Neural cell (in vitro differentiated cells): ENCODE measurements at regions not wholly inside any gene's neighbourhood (a gene's known extent, or its start where the extent isn't known, plus 50 kb on each side); places are given as distances from the start of the nearest gene placed in this dataset.

Source experiments
- CTCF ChIP-seq: fragments of 450-650 bp; IDR thresholded peaks from 2 replicates; pipeline ENCODE4 v1.5.1; 2014; ENCODE audit warnings: antibody characterized with exemption, mild to moderate bottlenecking, moderate library complexity; ENCODE audit not compliant: poor library complexity, severe bottlenecking
- EP300 ChIP-seq: fragments of 450-650 bp; conservative IDR thresholded peaks from 2 replicates; pipeline ENCODE4 v1.6.1; 2014; ENCODE audit warnings: antibody characterized with exemption, mild to moderate bottlenecking, moderate library complexity; ENCODE audit not compliant: poor library complexity, severe bottlenecking
- EZH2 ChIP-seq: fragments of 200-600, 300-800 bp; shearing (Covaris generic), sonication (generic); IDR thresholded peaks from 2 replicates; pipeline ENCODE4 v1.6.1; 2014; ENCODE audit warnings: antibody characterized with exemption, low read length, borderline replicate concordance, mild to moderate bottlenecking; ENCODE audit not compliant: insufficient read depth, poor library complexity, severe bottlenecking
- POLR2AphosphoS5 ChIP-seq: IDR thresholded peaks from 2 replicates; pipeline ENCODE4 v1.6.1; 2012
- RAD21 ChIP-seq: fragments of 450-650 bp; conservative IDR thresholded peaks from 2 replicates; pipeline ENCODE4 v1.6.1; 2014; ENCODE audit warnings: antibody characterized with exemption, mild to moderate bottlenecking, moderate library complexity
- SMC3 ChIP-seq: fragments of 450-650 bp; conservative IDR thresholded peaks from 2 replicates; pipeline ENCODE4 v1.6.1; 2014; ENCODE audit warnings: antibody characterized with exemption, mild to moderate bottlenecking, moderate library complexity; ENCODE audit not compliant: poor library complexity
- TAF1 ChIP-seq: IDR thresholded peaks from 2 replicates; pipeline ENCODE4 v1.6.1; 2012; ENCODE audit warnings: low read depth

GRCh38 chr11:25920356-25920755, 411.6 kb upstream of the ANO3 start:
- TF ChIP-seq CTCF (no peak), SMC3 (no peak), RAD21 (no peak), EZH2 (no peak), POLR2AphosphoS5 (no peak), TAF1 (no peak), EP300 (no peak)
